IMR-90 (cell line): ENCODE measurements at regions not wholly inside any gene's neighbourhood (a gene's known extent, or its start where the extent isn't known, plus 50 kb on each side); places are given as distances from the start of the nearest gene placed in this dataset.

Experiments
- ATAC-seq: fragments of 200-7000 bp; cut with Tn5 transposase; 2 replicates; pipeline ENCODE4 v1.9.1; 2020; ENCODE audit warnings: low read depth, mild to moderate bottlenecking, moderate library complexity
- BruUV-seq: library from RNA; stranded (reverse); fragments of 400-500 nt; replicated peaks from 2 replicates; lab custom pipeline; 2021; lab: Mats Ljungman, UMichigan
- CTCF ChIA-PET: fragments of 300-600 bp; formaldehyde crosslinking; extraction: SDS; loops from one replicate; lab custom pipeline; 2021; ENCODE audit warnings: antibody characterized with exemption; lab: Yijun Ruan, JAX
- POLR2A ChIA-PET: fragments of 300-600 bp; sonication (Branson Sonifier 250); formaldehyde crosslinking; loops from one replicate; lab custom pipeline; 2022; ENCODE audit warnings: antibody characterized with exemption; ENCODE audit not compliant: unreplicated experiment; lab: Charles Lee
- DNase-seq: peaks from one replicate; pipeline ENCODE4 v3.0.0; 2013
- H2AFZ ChIP-seq: replicated peaks from 2 replicates; pipeline ENCODE3; 2013; ENCODE audit warnings: low read length, mild to moderate bottlenecking; ENCODE audit not compliant: poor library complexity
- H2AK5ac ChIP-seq: 2 replicates; pipeline ENCODE4 v1.6.1; 2013; ENCODE audit warnings: low read depth, low read length, inconsistent platforms
- H2AK9ac ChIP-seq: replicated peaks from 2 replicates; pipeline ENCODE3; 2013; ENCODE audit warnings: mild to moderate bottlenecking, low read depth, low read length, moderate library complexity; ENCODE audit not compliant: poor library complexity
- H2BK120ac ChIP-seq: 2 replicates; pipeline ENCODE4 v1.6.1; 2013; ENCODE audit warnings: low read depth, low read length, inconsistent platforms
- H2BK15ac ChIP-seq: 3 replicates; pipeline ENCODE4 v1.6.1; 2013; ENCODE audit warnings: low read depth, low read length, inconsistent platforms
- H2BK20ac ChIP-seq: 2 replicates; pipeline ENCODE4 v1.6.1; 2013; ENCODE audit warnings: low read depth, mild to moderate bottlenecking, inconsistent platforms, low read length, moderate library complexity
- H2BK5ac ChIP-seq: 2 replicates; pipeline ENCODE4 v1.6.1; 2013; ENCODE audit warnings: mild to moderate bottlenecking, low read depth, low read length, inconsistent platforms; ENCODE audit not compliant: poor library complexity, severe bottlenecking
- H3K14ac ChIP-seq: replicated peaks from 2 replicates; pipeline ENCODE4 v1.6.1; 2013; ENCODE audit warnings: low read depth, low read length, inconsistent platforms
- H3K18ac ChIP-seq: 2 replicates; pipeline ENCODE4 v1.6.1; 2013; ENCODE audit warnings: low read depth, low read length, control low read depth
- H3K23ac ChIP-seq: 2 replicates; pipeline ENCODE4 v1.6.1; 2013; ENCODE audit warnings: low read depth, low read length, inconsistent platforms
- H3K27ac ChIP-seq: 2 replicates; pipeline ENCODE4 v1.5.1; 2013; ENCODE audit warnings: mild to moderate bottlenecking, control low read depth, low read length; ENCODE audit not compliant: insufficient read depth
- H3K27me3 ChIP-seq: 2 replicates; pipeline ENCODE4 v1.6.1; 2013; ENCODE audit warnings: low read length; ENCODE audit not compliant: control insufficient read depth, insufficient read depth
- H3K36me3 ChIP-seq: 2 replicates; pipeline ENCODE4 v1.6.1; 2013; ENCODE audit warnings: low read length, mixed read lengths; ENCODE audit not compliant: control insufficient read depth, insufficient read depth
- H3K4ac ChIP-seq: 2 replicates; pipeline ENCODE4 v1.6.1; 2013; ENCODE audit warnings: low read depth, low read length, inconsistent platforms
- H3K4me1 ChIP-seq: 2 replicates; pipeline ENCODE4 v1.6.1; 2013; ENCODE audit warnings: low read length, mixed read lengths; ENCODE audit not compliant: control insufficient read depth, insufficient read depth
- H3K4me2 ChIP-seq: 2 replicates; pipeline ENCODE4 v1.6.1; 2013; ENCODE audit warnings: low read depth, mild to moderate bottlenecking, control low read depth, low read length, moderate library complexity
- H3K4me3 ChIP-seq: 2 replicates; pipeline ENCODE4 v1.5.1; 2013; ENCODE audit warnings: low read depth, mild to moderate bottlenecking, control low read depth, low read length, moderate library complexity; ENCODE audit not compliant: insufficient read depth
- H3K56ac ChIP-seq: 2 replicates; pipeline ENCODE4 v1.6.1; 2013; ENCODE audit warnings: low read length, inconsistent platforms; ENCODE audit not compliant: insufficient read depth; ENCODE audit errors: extremely low read depth
- H3K79me1 ChIP-seq, 2 experiments: 2 replicates each; pipeline ENCODE4 v1.6.1; 2013; ENCODE audit warnings: low read length in 2 of 2, inconsistent platforms in 1 of 2, low read depth in 1 of 2
- H3K9ac ChIP-seq: 2 replicates; pipeline ENCODE4 v1.6.1; 2013; ENCODE audit warnings: low read depth, low read length, control low read depth
- H3K9me1 ChIP-seq: 2 replicates; pipeline ENCODE4 v1.6.1; 2013; ENCODE audit warnings: low read length, inconsistent platforms; ENCODE audit not compliant: insufficient read depth
- H3K9me3 ChIP-seq: 2 replicates; pipeline ENCODE4 v1.6.1; 2013; ENCODE audit warnings: low read length; ENCODE audit not compliant: control insufficient read depth, insufficient read depth
- H4K20me1 ChIP-seq: 2 replicates; pipeline ENCODE4 v1.6.1; 2013; ENCODE audit warnings: low read length, inconsistent platforms; ENCODE audit not compliant: insufficient read depth
- H4K5ac ChIP-seq: 2 replicates; pipeline ENCODE4 v1.6.1; 2013; ENCODE audit warnings: mild to moderate bottlenecking, low read depth, low read length, control low read depth
- H4K8ac ChIP-seq, 2 experiments: 2 replicates each; pipeline ENCODE4 v1.6.1; 2013; ENCODE audit warnings: low read depth in 2 of 2, low read length in 2 of 2, control low read depth in 1 of 2, inconsistent platforms in 1 of 2
- H4K91ac ChIP-seq: 2 replicates; pipeline ENCODE4 v1.6.1; 2013; ENCODE audit warnings: low read depth, low read length, inconsistent platforms; ENCODE audit not compliant: insufficient read depth
- BHLHE40 ChIP-seq: fragments of 150-350 bp; IDR thresholded peaks from 2 replicates; pipeline ENCODE4 v1.6.1; 2016; ENCODE audit warnings: mild to moderate bottlenecking, low read depth, low read length
- CEBPB ChIP-seq: IDR thresholded peaks from 2 replicates; pipeline ENCODE4 v1.6.1; 2012; ENCODE audit warnings: low read depth, low read length, improper control_type of control experiment
- CHD1 ChIP-seq: IDR thresholded peaks from 2 replicates; pipeline ENCODE4 v1.6.1; 2012; ENCODE audit warnings: low read depth, low read length, improper control_type of control experiment
- CTCF ChIP-seq: conservative IDR thresholded peaks from 2 replicates; pipeline ENCODE4 v1.5.1; 2012; ENCODE audit warnings: mild to moderate bottlenecking, low read depth, low read length, improper control_type of control experiment
- ELK1 ChIP-seq: fragments of 150-350 bp; IDR thresholded peaks from 2 replicates; pipeline ENCODE4 v1.6.1; 2016; ENCODE audit warnings: low read depth, mild to moderate bottlenecking, low read length, moderate library complexity, borderline replicate concordance
- FOS ChIP-seq: fragments of 150-350 bp; IDR thresholded peaks from 2 replicates; pipeline ENCODE4 v1.6.1; 2016; ENCODE audit warnings: low read depth, low read length
- MAFK ChIP-seq: IDR thresholded peaks from 2 replicates; pipeline ENCODE4 v1.6.1; 2012; ENCODE audit warnings: low read depth, low read length, improper control_type of control experiment
- MAZ ChIP-seq: IDR thresholded peaks from 2 replicates; pipeline ENCODE4 v1.6.1; 2012; ENCODE audit warnings: low read depth, mild to moderate bottlenecking, low read length, improper control_type of control experiment, moderate library complexity, borderline replicate concordance
- MXI1 ChIP-seq: IDR thresholded peaks from 2 replicates; pipeline ENCODE4 v1.6.1; 2012; ENCODE audit warnings: low read depth, mild to moderate bottlenecking, low read length, moderate library complexity, borderline replicate concordance
- NFE2L2 ChIP-seq: fragments of 150-350 bp; IDR thresholded peaks from 2 replicates; pipeline ENCODE4 v1.6.1; 2016; ENCODE audit warnings: low read depth, mild to moderate bottlenecking, low read length
- POLR2A ChIP-seq: IDR thresholded peaks from 2 replicates; pipeline ENCODE4 v1.6.1; 2012; ENCODE audit warnings: mild to moderate bottlenecking, low read depth, low read length
- RAD21 ChIP-seq: IDR thresholded peaks from 2 replicates; pipeline ENCODE4 v1.6.1; 2012; ENCODE audit warnings: low read length, improper control_type of control experiment
- RCOR1 ChIP-seq: IDR thresholded peaks from 2 replicates; pipeline ENCODE4 v1.6.1; 2012; ENCODE audit warnings: mild to moderate bottlenecking, low read length, improper control_type of control experiment; ENCODE audit not compliant: insufficient replicate concordance
- RFX5 ChIP-seq: IDR thresholded peaks from 2 replicates; pipeline ENCODE4 v1.8.0; 2012; ENCODE audit warnings: low read depth, mild to moderate bottlenecking, low read length, moderate library complexity
- SMC3 ChIP-seq: fragments of 150-350 bp; IDR thresholded peaks from 2 replicates; pipeline ENCODE4 v1.6.1; 2016; ENCODE audit warnings: low read depth, mild to moderate bottlenecking, antibody characterized with exemption, low read length, moderate library complexity
- USF2 ChIP-seq: fragments of 150-350 bp; IDR thresholded peaks from 2 replicates; pipeline ENCODE4 v1.6.1; 2017; ENCODE audit warnings: mild to moderate bottlenecking, antibody characterized with exemption, low read length, low read depth
- WGBS, 2 experiments: methylation state at CpG; one replicate each; pipeline versions ENCODE4 v1.1.5 to v1.1.7; 2013; ENCODE audit warnings: missing lambda C conversion rate in 2 of 2; ENCODE audit not compliant: insufficient read length in 1 of 2; ENCODE audit errors: extremely low coverage in 2 of 2; 5-methylcytosine and 5-hydroxymethylcytosine counted together
- dilution Hi-C: fragments of 300-500 bp; cut with HindIII; formaldehyde crosslinking; loops from one replicate; pipeline ENCODE4 v1.14.3; 2018; ENCODE audit warnings: low sequenced_read_pairs; ENCODE audit not compliant: unreplicated experiment
- in situ Hi-C: fragments of 300-500 bp; cut with MboI; formaldehyde crosslinking; loops from 3 replicates; pipeline ENCODE4 v1.14.3; 2019; ENCODE audit warnings: low sequenced_read_pairs, inconsistent platforms, mixed read lengths
- intact Hi-C: fragments of 100-400 bp; cut with micrococcal nuclease; formaldehyde crosslinking; loops from 2 replicates; pipeline ENCODE4 v1.10.0; 2022

GRCh38 chr9:14462950-14463349 lies 149.0 kb upstream of the NFIB start:
- no peak overlapping the region for H2AFZ ChIP-seq
- no peaks in the 10 kb centered on the region for H3K9me3 ChIP-seq
- ATAC-seq = no peak
- no peaks in the 10 kb centered on the region for H3K4me1 ChIP-seq
- DNase-seq = no peak
- no peak overlapping the region for H4K5ac ChIP-seq
- H3K14ac ChIP-seq = no peak overlapping the region
- no CpG with 5 or more reads among the region's 1 CpG for WGBS, 2 experiments
- no peak overlapping the region for H3K4ac ChIP-seq
- H4K91ac ChIP-seq = no peak overlapping the region
- no peak overlapping the region for H4K8ac ChIP-seq
- dilution Hi-C loops = no loop called here
- intact Hi-C loops = no loop called here
- H4K20me1 ChIP-seq = no peaks in the 10 kb centered on the region
- H2BK20ac ChIP-seq = no peak overlapping the region
- CTCF ChIA-PET = no interaction called here
- no peak overlapping the region for H2AK9ac ChIP-seq
- H3K79me1 ChIP-seq = no peaks in the 10 kb centered on the region
- POLR2A ChIA-PET = no interaction called here
- in situ Hi-C loops = loop anchor here (10.0 kb wide), 1 partner anchor 302 kb away; no protein-coding TSS in a partner anchor
- no peak overlapping the region for H3K18ac ChIP-seq
- H3K36me3 ChIP-seq = no peaks in the 10 kb centered on the region
- no peak for TF ChIP-seq CHD1
- no peak for TF ChIP-seq NFE2L2
- TF ChIP-seq MXI1 = no peak
- TF ChIP-seq POLR2A = no peak
- no peak for TF ChIP-seq SMC3
- no peak for TF ChIP-seq MAFK
- TF ChIP-seq MAZ = no peak
- no peak for TF ChIP-seq ELK1
- no peak for TF ChIP-seq RCOR1
- no peak for TF ChIP-seq CEBPB
- TF ChIP-seq BHLHE40 = no peak
- no peak for TF ChIP-seq CTCF
- no peak for TF ChIP-seq RFX5
- TF ChIP-seq USF2 = no peak
- TF ChIP-seq RAD21 = no peak
- TF ChIP-seq FOS = no peak
- no peak overlapping the region for H3K4me3 ChIP-seq
- H2AK5ac ChIP-seq = no peak overlapping the region
- H3K4me2 ChIP-seq = no peak overlapping the region
- no TSS peak for BruUV-seq
- no peaks in the 10 kb centered on the region for H3K9me1 ChIP-seq
- H3K27ac ChIP-seq = no peak overlapping the region
- no peak overlapping the region for H2BK120ac ChIP-seq
- H2BK5ac ChIP-seq = no peak overlapping the region
- H3K56ac ChIP-seq = no peak overlapping the region
- H2BK15ac ChIP-seq = no peak overlapping the region
- no peak overlapping the region for H3K23ac ChIP-seq
- peaks cover 7% of the 10 kb centered on the region for H3K27me3 ChIP-seq
- H3K9ac ChIP-seq = no peak overlapping the region
